Esophagus squamous epithelium (tissue), 4 donors: ENCODE measurements at regions not wholly inside any gene's neighbourhood (a gene's known extent, or its start where the extent isn't known, plus 50 kb on each side); places are given as distances from the start of the nearest gene placed in this dataset.

Source experiments
- POLR2A ChIP-seq, 4 donors: fragments of 450-650 bp; IDR thresholded peaks; one replicate each; pipeline ENCODE4 v1.6.1; 2017; ENCODE audit warnings: antibody characterized with exemption in 4 of 4, mild to moderate bottlenecking in 4 of 4, moderate library complexity in 3 of 4
- TF ChIP-seq, protein P1 (sequence below), 6 experiments: fragments of 450-650 bp in 4 of 6; fragments of 200-600 bp in 2 of 6; sonication (generic) in 2 of 6; IDR thresholded peaks; one replicate each; pipeline ENCODE4 v1.5.1; 2016 to 2019; ENCODE audit warnings: antibody characterized with exemption in 6 of 6, mild to moderate bottlenecking in 4 of 6, moderate library complexity in 4 of 6

DNA sequence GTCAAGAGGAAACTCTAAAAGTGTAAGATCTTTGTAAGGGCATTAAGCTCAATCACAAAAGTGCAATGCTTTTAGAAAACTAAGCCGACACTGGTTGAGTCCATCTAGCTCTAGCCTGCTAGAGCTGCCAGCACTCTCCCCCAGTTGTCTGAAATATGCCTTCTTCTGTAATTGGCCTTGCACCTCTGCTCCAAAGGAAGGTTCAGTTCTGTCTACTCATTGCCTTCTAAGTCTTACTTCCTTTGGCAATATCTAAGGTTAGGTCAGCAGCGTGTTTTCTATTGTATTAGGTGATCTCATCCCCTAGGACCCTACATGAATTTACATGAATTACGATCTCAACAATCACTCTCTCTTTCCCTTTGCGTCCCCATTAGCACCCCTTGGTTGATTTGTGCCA lies 378.6 kb downstream of the CBLN4 start:
- TF ChIP-seq, protein P1, sequence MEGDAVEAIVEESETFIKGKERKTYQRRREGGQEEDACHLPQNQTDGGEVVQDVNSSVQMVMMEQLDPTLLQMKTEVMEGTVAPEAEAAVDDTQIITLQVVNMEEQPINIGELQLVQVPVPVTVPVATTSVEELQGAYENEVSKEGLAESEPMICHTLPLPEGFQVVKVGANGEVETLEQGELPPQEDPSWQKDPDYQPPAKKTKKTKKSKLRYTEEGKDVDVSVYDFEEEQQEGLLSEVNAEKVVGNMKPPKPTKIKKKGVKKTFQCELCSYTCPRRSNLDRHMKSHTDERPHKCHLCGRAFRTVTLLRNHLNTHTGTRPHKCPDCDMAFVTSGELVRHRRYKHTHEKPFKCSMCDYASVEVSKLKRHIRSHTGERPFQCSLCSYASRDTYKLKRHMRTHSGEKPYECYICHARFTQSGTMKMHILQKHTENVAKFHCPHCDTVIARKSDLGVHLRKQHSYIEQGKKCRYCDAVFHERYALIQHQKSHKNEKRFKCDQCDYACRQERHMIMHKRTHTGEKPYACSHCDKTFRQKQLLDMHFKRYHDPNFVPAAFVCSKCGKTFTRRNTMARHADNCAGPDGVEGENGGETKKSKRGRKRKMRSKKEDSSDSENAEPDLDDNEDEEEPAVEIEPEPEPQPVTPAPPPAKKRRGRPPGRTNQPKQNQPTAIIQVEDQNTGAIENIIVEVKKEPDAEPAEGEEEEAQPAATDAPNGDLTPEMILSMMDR (IDR thresholded peaks at IDR 0.05): no peak
- TF ChIP-seq POLR2A (IDR thresholded peaks at IDR 0.05): no peak
